HFFc6 (cell line): ENCODE measurements at regions not wholly inside any gene's neighbourhood (a gene's known extent, or its start where the extent isn't known, plus 50 kb on each side); places are given as distances from the start of the nearest gene placed in this dataset.

ENCODE experiments used
- DNase-seq: peaks from one replicate; pipeline ENCODE4 v3.0.0-alpha.2; 2018
- H3K27ac Mint-ChIP-seq: 2 replicates; pipeline ENCODE4 v1.8.0; 2020; ENCODE audit warnings: mild to moderate bottlenecking, mixed read lengths
- H3K27me3 Mint-ChIP-seq: 2 replicates; pipeline ENCODE4 v1.8.0; 2021; ENCODE audit warnings: mild to moderate bottlenecking, moderate library complexity, mixed read lengths; ENCODE audit not compliant: insufficient read depth
- H3K36me3 Mint-ChIP-seq: 2 replicates; pipeline ENCODE4 v1.8.0; 2021; ENCODE audit warnings: low read depth, mixed read lengths
- H3K4me1 Mint-ChIP-seq: 2 replicates; pipeline ENCODE4 v1.8.0; 2020; ENCODE audit warnings: low read depth, mixed read lengths
- H3K4me3 Mint-ChIP-seq: 2 replicates; pipeline ENCODE4 v1.8.0; 2020; ENCODE audit warnings: mild to moderate bottlenecking, moderate library complexity, mixed read lengths
- H3K9me3 Mint-ChIP-seq: 2 replicates; pipeline ENCODE4 v1.8.0; 2020; ENCODE audit warnings: mild to moderate bottlenecking, mixed read lengths
- CTCF ChIP-seq: fragments of 200-600 bp; sonication (generic); IDR thresholded peaks from 2 replicates; pipeline ENCODE4 v1.5.0; 2021; ENCODE audit warnings: antibody characterized with exemption, mild to moderate bottlenecking

GRCh38 chr4:155597933-155598451, 68.7 kb upstream of the GUCY1A1 start:
- Mint-ChIP-seq H3K4me1 (peaks cover 7% of the 10 kb centered on the region; the same call in 1 of the 2 replicates), H3K27ac (no peak overlapping the region), H3K36me3 (no peaks in the 10 kb centered on the region), H3K9me3 (no peaks in the 10 kb centered on the region; the same call in 1 of the 2 replicates), H3K27me3 (peaks cover 6% of the 10 kb centered on the region), H3K4me3 (no peak overlapping the region)
- DNase-seq = no peak
- no peak for TF ChIP-seq CTCF

- Mint-ChIP-seq H3K27me3 (peaks cover 4% of the 10 kb centered on the region), H3K4me1 (peaks cover 2% of the 10 kb centered on the region; the same call in 1 of the 2 replicates), H3K4me3 (no peak overlapping the region), H3K27ac (no peak overlapping the region), H3K9me3 (no peaks in the 10 kb centered on the region; the same call in 1 of the 2 replicates), H3K36me3 (no peaks in the 10 kb centered on the region)
- no peak for TF ChIP-seq CTCF
- DNase-seq = no peak
Observed at GRCh38 chr4:155597281-155597680, 69.4 kb upstream of the GUCY1A1 start.

GRCh38 chr4:155593793-155594192, 72.9 kb upstream of the GUCY1A1 start:
- H3K36me3 Mint-ChIP-seq = no peaks in the 10 kb centered on the region
- TF ChIP-seq CTCF = no peak
- H3K9me3 Mint-ChIP-seq = no peaks in the 10 kb centered on the region; the same call in 1 of the 2 replicates
- H3K4me1 Mint-ChIP-seq = no peaks in the 10 kb centered on the region; the same call in 1 of the 2 replicates
- no peak for DNase-seq
- H3K27ac Mint-ChIP-seq = no peak overlapping the region
- no peak overlapping the region for H3K4me3 Mint-ChIP-seq
- H3K27me3 Mint-ChIP-seq = peaks cover 3% of the 10 kb centered on the region

DNA sequence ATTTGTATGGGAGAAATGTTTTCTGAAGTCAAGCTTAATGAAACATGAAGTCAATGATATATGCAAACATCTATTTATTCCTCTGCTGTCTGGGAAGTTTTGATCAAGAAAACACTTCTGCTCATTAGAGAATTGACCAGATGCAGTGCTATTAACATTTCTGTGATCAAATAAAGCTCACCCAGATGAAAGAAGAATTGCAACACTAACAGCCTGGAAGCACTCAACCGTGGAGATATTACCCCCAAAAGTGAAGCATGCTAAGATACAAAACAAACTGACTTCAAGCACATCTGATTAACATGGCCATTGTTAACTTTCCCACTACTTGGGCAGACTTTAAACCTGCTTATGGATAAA, 73.7 kb upstream of the GUCY1A1 start:
- DNase-seq = no peak
- Mint-ChIP-seq H3K27me3 (peaks cover 3% of the 10 kb centered on the region), H3K4me3 (no peak overlapping the region), H3K36me3 (no peaks in the 10 kb centered on the region; the same call in 1 of the 2 replicates), H3K9me3 (no peaks in the 10 kb centered on the region; the same call in 1 of the 2 replicates), H3K4me1 (no peaks in the 10 kb centered on the region; the same call in 1 of the 2 replicates), H3K27ac (no peak overlapping the region)
- no peak for TF ChIP-seq CTCF

DNA sequence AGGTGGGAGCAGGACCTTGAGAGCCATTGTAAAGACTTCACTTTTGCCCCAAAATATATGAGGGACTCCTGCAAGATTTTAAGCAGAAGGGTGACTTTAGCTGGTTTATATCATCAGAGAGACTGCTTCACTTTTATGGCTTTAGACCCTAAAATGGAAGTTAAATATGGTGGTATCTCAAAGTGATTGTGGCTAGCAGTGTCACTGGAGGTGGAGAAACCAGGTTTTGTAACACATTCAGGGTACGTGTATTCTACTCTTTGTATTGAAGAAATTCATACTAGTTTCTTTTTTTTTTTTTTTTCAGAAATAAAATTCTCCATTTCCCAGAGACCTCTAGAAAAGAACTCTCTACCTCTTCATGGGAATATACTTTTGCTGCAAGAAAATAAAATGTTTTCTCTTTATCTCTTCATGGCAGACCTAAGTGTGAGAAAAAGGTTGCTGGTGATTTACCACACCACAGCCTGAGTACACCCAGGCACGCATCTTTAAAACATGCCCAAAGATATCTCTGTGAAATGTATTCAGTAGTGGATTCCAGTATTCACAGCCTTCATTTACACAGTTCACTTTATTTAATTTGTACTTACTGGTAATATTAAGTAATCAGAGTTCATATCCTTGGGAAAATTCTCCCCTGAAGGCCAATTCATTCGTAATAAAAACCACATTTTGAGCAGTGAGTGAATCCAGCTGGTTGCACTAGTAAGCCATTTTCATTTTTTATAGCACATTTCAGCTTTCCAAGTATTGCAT, 74.3 kb upstream of the GUCY1A1 start:
- DNase-seq = no peak
- H3K27me3 Mint-ChIP-seq = peaks cover 3% of the 10 kb centered on the region
- no peak for TF ChIP-seq CTCF
- H3K4me1 Mint-ChIP-seq = no peaks in the 10 kb centered on the region; the same call in 1 of the 2 replicates
- H3K4me3 Mint-ChIP-seq = no peak overlapping the region
- no peaks in the 10 kb centered on the region; the same call in 1 of the 2 replicates for H3K9me3 Mint-ChIP-seq
- H3K27ac Mint-ChIP-seq = no peak overlapping the region
- H3K36me3 Mint-ChIP-seq = no peaks in the 10 kb centered on the region; the same call in 1 of the 2 replicates
